ENCODE measurements at regions not wholly inside any gene's neighbourhood (a gene's known extent, or its start where the extent isn't known, plus 50 kb on each side); places are given as distances from the start of the nearest gene placed in this dataset.

DNA sequence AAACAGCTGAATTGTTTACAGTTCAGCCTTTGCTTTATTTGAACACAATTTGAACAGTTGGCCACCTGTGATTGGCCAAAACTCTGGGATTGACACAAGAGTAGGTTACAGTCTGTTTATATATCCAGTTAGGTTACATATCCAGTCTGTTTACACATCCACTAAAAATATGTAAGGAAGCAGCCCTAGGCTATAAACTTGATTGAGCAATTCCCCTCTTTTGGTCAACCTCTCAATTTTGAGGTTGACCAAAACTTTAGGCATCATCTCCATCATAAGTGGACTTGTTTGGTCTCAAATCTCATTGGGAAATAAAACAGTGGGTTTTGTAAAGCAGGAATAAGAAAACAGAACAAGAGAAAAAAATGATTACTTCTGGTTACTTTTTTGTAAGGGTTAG lies 190.8 kb downstream of the SPATA18 start:
- TF ChIP-seq, protein P1, sequence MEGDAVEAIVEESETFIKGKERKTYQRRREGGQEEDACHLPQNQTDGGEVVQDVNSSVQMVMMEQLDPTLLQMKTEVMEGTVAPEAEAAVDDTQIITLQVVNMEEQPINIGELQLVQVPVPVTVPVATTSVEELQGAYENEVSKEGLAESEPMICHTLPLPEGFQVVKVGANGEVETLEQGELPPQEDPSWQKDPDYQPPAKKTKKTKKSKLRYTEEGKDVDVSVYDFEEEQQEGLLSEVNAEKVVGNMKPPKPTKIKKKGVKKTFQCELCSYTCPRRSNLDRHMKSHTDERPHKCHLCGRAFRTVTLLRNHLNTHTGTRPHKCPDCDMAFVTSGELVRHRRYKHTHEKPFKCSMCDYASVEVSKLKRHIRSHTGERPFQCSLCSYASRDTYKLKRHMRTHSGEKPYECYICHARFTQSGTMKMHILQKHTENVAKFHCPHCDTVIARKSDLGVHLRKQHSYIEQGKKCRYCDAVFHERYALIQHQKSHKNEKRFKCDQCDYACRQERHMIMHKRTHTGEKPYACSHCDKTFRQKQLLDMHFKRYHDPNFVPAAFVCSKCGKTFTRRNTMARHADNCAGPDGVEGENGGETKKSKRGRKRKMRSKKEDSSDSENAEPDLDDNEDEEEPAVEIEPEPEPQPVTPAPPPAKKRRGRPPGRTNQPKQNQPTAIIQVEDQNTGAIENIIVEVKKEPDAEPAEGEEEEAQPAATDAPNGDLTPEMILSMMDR (IDR thresholded peaks at IDR 0.05; ENCODE audit: poor library complexity, severe bottlenecking), result no peak
- TF ChIP-seq SMC3 (conservative IDR thresholded peaks at IDR 0.05; ENCODE audit: poor library complexity), result no peak
- no peak for TF ChIP-seq TAF1 (IDR thresholded peaks at IDR 0.05; ENCODE audit: low read depth)
- TF ChIP-seq EZH2 (IDR thresholded peaks at IDR 0.05; ENCODE audit: borderline replicate concordance, insufficient read depth, low read length, poor library complexity, severe bottlenecking), result no peak
- TF ChIP-seq, protein P2, sequence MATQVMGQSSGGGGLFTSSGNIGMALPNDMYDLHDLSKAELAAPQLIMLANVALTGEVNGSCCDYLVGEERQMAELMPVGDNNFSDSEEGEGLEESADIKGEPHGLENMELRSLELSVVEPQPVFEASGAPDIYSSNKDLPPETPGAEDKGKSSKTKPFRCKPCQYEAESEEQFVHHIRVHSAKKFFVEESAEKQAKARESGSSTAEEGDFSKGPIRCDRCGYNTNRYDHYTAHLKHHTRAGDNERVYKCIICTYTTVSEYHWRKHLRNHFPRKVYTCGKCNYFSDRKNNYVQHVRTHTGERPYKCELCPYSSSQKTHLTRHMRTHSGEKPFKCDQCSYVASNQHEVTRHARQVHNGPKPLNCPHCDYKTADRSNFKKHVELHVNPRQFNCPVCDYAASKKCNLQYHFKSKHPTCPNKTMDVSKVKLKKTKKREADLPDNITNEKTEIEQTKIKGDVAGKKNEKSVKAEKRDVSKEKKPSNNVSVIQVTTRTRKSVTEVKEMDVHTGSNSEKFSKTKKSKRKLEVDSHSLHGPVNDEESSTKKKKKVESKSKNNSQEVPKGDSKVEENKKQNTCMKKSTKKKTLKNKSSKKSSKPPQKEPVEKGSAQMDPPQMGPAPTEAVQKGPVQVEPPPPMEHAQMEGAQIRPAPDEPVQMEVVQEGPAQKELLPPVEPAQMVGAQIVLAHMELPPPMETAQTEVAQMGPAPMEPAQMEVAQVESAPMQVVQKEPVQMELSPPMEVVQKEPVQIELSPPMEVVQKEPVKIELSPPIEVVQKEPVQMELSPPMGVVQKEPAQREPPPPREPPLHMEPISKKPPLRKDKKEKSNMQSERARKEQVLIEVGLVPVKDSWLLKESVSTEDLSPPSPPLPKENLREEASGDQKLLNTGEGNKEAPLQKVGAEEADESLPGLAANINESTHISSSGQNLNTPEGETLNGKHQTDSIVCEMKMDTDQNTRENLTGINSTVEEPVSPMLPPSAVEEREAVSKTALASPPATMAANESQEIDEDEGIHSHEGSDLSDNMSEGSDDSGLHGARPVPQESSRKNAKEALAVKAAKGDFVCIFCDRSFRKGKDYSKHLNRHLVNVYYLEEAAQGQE (IDR thresholded peaks at IDR 0.05; ENCODE audit: borderline replicate concordance), result no peak
- TF ChIP-seq POLR2AphosphoS5 (IDR thresholded peaks at IDR 0.05), result no peak
- TF ChIP-seq EP300 (conservative IDR thresholded peaks at IDR 0.05; ENCODE audit: poor library complexity, severe bottlenecking), result no peak
- no peak for TF ChIP-seq RAD21 (conservative IDR thresholded peaks at IDR 0.05)

Data from neural cell (in vitro differentiated cells).